DMS153 treated with DMSO at 0.1 percent for 48 hours (cell line): ENCODE measurements at regions not wholly inside any gene's neighbourhood (a gene's known extent, or its start where the extent isn't known, plus 50 kb on each side); places are given as distances from the start of the nearest gene placed in this dataset.
"Not testable (repeated sequence)": the region's sequence is repeated elsewhere in the genome, so short reads cannot be mapped to it uniquely, and the experiment has no call there.

Experiments
- DNase-seq: peaks from one replicate; lab custom pipeline; 2025; ENCODE audit not compliant: unreplicated experiment; lab: John Stamatoyannopoulos, UW

GRCh38 chr13:87444135-87444534, 227.0 kb upstream of the SLITRK5 start:
- DNase-seq = no peak

GRCh38 chr13:87452281-87452680, 218.9 kb upstream of the SLITRK5 start:
- DNase-seq = no peak

- no peak for DNase-seq
These were observed 217.9 kb upstream of the SLITRK5 start for GRCh38 chr13:87453244-87453643.

GRCh38 chr13:87459419-87459818, 211.8 kb upstream of the SLITRK5 start:
- DNase-seq = no peak

GRCh38 chr13:87497426-87497825, 173.7 kb upstream of the SLITRK5 start:
- DNase-seq = no peak

- no peak for DNase-seq
These were observed 172.5 kb upstream of the SLITRK5 start for GRCh38 chr13:87498681-87499080.

- no peak for DNase-seq
These were observed 146.4 kb upstream of the SLITRK5 start for GRCh38 chr13:87524775-87525174.

- DNase-seq = no peak
These were observed 137.4 kb upstream of the SLITRK5 start for GRCh38 chr13:87533776-87534175.

GRCh38 chr13:87535911-87536310, 135.3 kb upstream of the SLITRK5 start:
- no peak for DNase-seq

- no peak for DNase-seq
These were observed 134.7 kb upstream of the SLITRK5 start for GRCh38 chr13:87536499-87536898.

GRCh38 chr13:87536899-87537298, 134.3 kb upstream of the SLITRK5 start:
- no peak for DNase-seq

GRCh38 chr13:87537951-87538350, 133.2 kb upstream of the SLITRK5 start:
- no peak for DNase-seq

GRCh38 chr13:87538366-87539052, 132.7 kb upstream of the SLITRK5 start:
- DNase-seq = no peak

GRCh38 chr13:87553142-87553541, 118.0 kb upstream of the SLITRK5 start:
- no peak for DNase-seq

GRCh38 chr13:87554045-87554444, 117.1 kb upstream of the SLITRK5 start:
- DNase-seq = no peak

- DNase-seq = no peak
These were observed 113.4 kb upstream of the SLITRK5 start for GRCh38 chr13:87557788-87558187.

GRCh38 chr13:87561580-87561979, 109.6 kb upstream of the SLITRK5 start:
- not testable (repeated sequence) for DNase-seq

GRCh38 chr13:87570669-87571068, 100.5 kb upstream of the SLITRK5 start:
- DNase-seq = no peak

GRCh38 chr13:87582399-87582798, 88.8 kb upstream of the SLITRK5 start:
- no peak for DNase-seq

- DNase-seq = no peak
These were observed 80.7 kb upstream of the SLITRK5 start for GRCh38 chr13:87590518-87590917.

GRCh38 chr13:87604437-87604836, 66.7 kb upstream of the SLITRK5 start:
- not testable (repeated sequence) for DNase-seq

GRCh38 chr13:87607266-87607665, 63.9 kb upstream of the SLITRK5 start:
- DNase-seq = no peak

GRCh38 chr13:87614276-87614675, 56.9 kb upstream of the SLITRK5 start:
- DNase-seq = no peak
